ENCODE measurements at regions not wholly inside any gene's neighbourhood (a gene's known extent, or its start where the extent isn't known, plus 50 kb on each side); places are given as distances from the start of the nearest gene placed in this dataset.

DNA sequence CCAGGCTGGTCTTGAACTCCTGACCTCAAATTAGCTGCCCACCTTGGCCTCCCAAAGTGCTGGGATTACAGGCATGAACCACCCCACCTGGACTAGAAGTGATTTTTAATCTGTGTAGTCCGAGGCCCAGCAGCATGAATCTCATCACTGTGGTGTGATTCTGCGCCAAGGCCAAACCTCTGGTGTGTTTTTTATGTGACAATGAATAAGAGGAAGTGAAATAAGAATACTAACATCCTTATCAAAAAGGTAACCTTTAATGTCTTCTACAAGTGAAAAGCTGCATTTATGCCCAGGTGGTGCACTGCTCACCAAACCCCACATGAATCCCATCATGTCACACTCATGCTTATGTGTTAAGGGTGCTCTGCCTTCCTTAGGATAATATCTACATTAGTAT lies 77.1 kb upstream of the OR9Q1 start:
- Histone ChIP-seq H3K9ac (ENCODE audit: low read depth in 1 of 2, low read length in 2 of 2) (no peak overlapping the region), H3K27me3 (ENCODE audit: control insufficient read depth in 4 of 4, insufficient read depth in 4 of 4, low read length in 3 of 4) (peaks cover 0 to 3% (median 0%) of the 10 kb centered on the region in 4 donors), H3K4me3 (ENCODE audit: low read depth in 1 of 3, low read length in 3 of 3) (no peak overlapping the region), H3K4me1 (ENCODE audit: control insufficient read depth in 4 of 4, insufficient read depth in 4 of 4, low read length in 3 of 4) (no peaks in the 10 kb centered on the region), H3K36me3 (ENCODE audit: control insufficient read depth in 4 of 4, insufficient read depth in 3 of 4, low read depth in 1 of 4, low read length in 3 of 4) (no peaks in the 10 kb centered on the region), H3K9me3 (ENCODE audit: control insufficient read depth in 4 of 4, low read length in 3 of 4) (no peaks in the 10 kb centered on the region), H3K27ac (ENCODE audit: low read depth in 1 of 2, low read length in 2 of 2) (no peak overlapping the region)
- WGBS: 79% methylated on average over 2 of the region's 2 CpGs
- DNase-seq (ENCODE audit: low spot score): no peak
- TF ChIP-seq FOXA1 (IDR thresholded peaks at IDR 0.05): no peak
- TF ChIP-seq, protein P1, sequence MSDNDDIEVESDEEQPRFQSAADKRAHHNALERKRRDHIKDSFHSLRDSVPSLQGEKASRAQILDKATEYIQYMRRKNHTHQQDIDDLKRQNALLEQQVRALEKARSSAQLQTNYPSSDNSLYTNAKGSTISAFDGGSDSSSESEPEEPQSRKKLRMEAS (IDR thresholded peaks at IDR 0.05): no peak
- TF ChIP-seq, protein P2, sequence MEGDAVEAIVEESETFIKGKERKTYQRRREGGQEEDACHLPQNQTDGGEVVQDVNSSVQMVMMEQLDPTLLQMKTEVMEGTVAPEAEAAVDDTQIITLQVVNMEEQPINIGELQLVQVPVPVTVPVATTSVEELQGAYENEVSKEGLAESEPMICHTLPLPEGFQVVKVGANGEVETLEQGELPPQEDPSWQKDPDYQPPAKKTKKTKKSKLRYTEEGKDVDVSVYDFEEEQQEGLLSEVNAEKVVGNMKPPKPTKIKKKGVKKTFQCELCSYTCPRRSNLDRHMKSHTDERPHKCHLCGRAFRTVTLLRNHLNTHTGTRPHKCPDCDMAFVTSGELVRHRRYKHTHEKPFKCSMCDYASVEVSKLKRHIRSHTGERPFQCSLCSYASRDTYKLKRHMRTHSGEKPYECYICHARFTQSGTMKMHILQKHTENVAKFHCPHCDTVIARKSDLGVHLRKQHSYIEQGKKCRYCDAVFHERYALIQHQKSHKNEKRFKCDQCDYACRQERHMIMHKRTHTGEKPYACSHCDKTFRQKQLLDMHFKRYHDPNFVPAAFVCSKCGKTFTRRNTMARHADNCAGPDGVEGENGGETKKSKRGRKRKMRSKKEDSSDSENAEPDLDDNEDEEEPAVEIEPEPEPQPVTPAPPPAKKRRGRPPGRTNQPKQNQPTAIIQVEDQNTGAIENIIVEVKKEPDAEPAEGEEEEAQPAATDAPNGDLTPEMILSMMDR (IDR thresholded peaks at IDR 0.05; ENCODE audit: low read depth, low read length, missing input control): no peak
- no peak for TF ChIP-seq NR2F2 (IDR thresholded peaks at IDR 0.05)
- TF ChIP-seq, protein P3, sequence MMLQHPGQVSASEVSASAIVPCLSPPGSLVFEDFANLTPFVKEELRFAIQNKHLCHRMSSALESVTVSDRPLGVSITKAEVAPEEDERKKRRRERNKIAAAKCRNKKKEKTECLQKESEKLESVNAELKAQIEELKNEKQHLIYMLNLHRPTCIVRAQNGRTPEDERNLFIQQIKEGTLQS (IDR thresholded peaks at IDR 0.05): no peak

DNA sequence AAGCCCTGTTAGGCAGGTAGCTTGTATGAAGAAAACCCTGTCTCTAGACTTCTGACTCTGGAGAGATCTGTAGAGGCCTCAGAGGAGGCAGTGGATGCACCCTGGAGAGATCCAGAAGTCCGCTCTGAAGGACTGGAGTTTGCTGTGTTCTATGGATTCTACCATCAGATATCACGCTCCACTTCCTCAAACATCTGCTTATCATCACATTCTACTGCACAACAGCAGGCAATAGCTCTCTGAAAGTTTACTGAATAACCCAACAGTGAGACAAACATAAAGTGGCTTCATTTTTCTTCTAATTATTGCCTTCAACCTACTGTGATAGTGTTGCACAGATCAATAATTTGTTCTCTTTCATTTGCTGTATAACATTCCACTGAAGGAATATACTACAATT lies 59.0 kb upstream of the OR9Q1 start:
- 65% methylated on average over 2 of the region's 2 CpGs for whole genome bisulfite sequencing
- no peak for DNase-seq (ENCODE audit: low spot score)

More for the DNA sequence above, 59.0 kb upstream of the OR9Q1 start:
- no peak overlapping the region for H3K27ac ChIP-seq (ENCODE audit: low read depth in 1 of 2, low read length in 2 of 2)
- no peak overlapping the region for H3K4me3 ChIP-seq (ENCODE audit: low read depth in 1 of 3, low read length in 3 of 3)
- TF ChIP-seq EGR1 (IDR thresholded peaks at IDR 0.05; ENCODE audit: low read depth in 2 of 2) (no peak), HNF4G (IDR thresholded peaks at IDR 0.05) (no peak), HNF4A (conservative IDR thresholded peaks at IDR 0.05) (no peak), GABPA (IDR thresholded peaks at IDR 0.05 in 1 of 2, conservative IDR thresholded peaks at IDR 0.05 in 1 of 2) (no peak), JUND (IDR thresholded peaks at IDR 0.05) (no peak), FOXA2 (IDR thresholded peaks at IDR 0.05) (no peak), NR2F2 (IDR thresholded peaks at IDR 0.05) (no peak)
- TF ChIP-seq, protein P3 (IDR thresholded peaks at IDR 0.05): no peak
- TF ChIP-seq, protein P1 (IDR thresholded peaks at IDR 0.05): no peak
- TF ChIP-seq, protein P4, sequence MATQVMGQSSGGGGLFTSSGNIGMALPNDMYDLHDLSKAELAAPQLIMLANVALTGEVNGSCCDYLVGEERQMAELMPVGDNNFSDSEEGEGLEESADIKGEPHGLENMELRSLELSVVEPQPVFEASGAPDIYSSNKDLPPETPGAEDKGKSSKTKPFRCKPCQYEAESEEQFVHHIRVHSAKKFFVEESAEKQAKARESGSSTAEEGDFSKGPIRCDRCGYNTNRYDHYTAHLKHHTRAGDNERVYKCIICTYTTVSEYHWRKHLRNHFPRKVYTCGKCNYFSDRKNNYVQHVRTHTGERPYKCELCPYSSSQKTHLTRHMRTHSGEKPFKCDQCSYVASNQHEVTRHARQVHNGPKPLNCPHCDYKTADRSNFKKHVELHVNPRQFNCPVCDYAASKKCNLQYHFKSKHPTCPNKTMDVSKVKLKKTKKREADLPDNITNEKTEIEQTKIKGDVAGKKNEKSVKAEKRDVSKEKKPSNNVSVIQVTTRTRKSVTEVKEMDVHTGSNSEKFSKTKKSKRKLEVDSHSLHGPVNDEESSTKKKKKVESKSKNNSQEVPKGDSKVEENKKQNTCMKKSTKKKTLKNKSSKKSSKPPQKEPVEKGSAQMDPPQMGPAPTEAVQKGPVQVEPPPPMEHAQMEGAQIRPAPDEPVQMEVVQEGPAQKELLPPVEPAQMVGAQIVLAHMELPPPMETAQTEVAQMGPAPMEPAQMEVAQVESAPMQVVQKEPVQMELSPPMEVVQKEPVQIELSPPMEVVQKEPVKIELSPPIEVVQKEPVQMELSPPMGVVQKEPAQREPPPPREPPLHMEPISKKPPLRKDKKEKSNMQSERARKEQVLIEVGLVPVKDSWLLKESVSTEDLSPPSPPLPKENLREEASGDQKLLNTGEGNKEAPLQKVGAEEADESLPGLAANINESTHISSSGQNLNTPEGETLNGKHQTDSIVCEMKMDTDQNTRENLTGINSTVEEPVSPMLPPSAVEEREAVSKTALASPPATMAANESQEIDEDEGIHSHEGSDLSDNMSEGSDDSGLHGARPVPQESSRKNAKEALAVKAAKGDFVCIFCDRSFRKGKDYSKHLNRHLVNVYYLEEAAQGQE (IDR thresholded peaks at IDR 0.05): no peak
- TF ChIP-seq, protein P5, sequence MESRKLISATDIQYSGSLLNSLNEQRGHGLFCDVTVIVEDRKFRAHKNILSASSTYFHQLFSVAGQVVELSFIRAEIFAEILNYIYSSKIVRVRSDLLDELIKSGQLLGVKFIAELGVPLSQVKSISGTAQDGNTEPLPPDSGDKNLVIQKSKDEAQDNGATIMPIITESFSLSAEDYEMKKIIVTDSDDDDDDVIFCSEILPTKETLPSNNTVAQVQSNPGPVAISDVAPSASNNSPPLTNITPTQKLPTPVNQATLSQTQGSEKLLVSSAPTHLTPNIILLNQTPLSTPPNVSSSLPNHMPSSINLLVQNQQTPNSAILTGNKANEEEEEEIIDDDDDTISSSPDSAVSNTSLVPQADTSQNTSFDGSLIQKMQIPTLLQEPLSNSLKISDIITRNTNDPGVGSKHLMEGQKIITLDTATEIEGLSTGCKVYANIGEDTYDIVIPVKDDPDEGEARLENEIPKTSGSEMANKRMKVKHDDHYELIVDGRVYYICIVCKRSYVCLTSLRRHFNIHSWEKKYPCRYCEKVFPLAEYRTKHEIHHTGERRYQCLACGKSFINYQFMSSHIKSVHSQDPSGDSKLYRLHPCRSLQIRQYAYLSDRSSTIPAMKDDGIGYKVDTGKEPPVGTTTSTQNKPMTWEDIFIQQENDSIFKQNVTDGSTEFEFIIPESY (IDR thresholded peaks at IDR 0.05): no peak
- no peaks in the 10 kb centered on the region for H3K36me3 ChIP-seq (ENCODE audit: control insufficient read depth in 4 of 4, insufficient read depth in 3 of 4, low read depth in 1 of 4, low read length in 3 of 4)
- no peak overlapping the region for H3K9ac ChIP-seq (ENCODE audit: low read depth in 1 of 2, low read length in 2 of 2)
- peaks cover 0 to 4% (median 0%) of the 10 kb centered on the region in 4 donors for H3K27me3 ChIP-seq (ENCODE audit: control insufficient read depth in 4 of 4, insufficient read depth in 4 of 4, low read length in 3 of 4)
- no peaks in the 10 kb centered on the region for H3K9me3 ChIP-seq (ENCODE audit: control insufficient read depth in 4 of 4, low read length in 3 of 4)
- H3K4me1 ChIP-seq (ENCODE audit: control insufficient read depth in 4 of 4, insufficient read depth in 4 of 4, low read length in 3 of 4): no peaks in the 10 kb centered on the region

All from liver (tissue), 8 donors.